Esophagus squamous epithelium (tissue), 5 donors: ENCODE measurements at regions not wholly inside any gene's neighbourhood (a gene's known extent, or its start where the extent isn't known, plus 50 kb on each side); places are given as distances from the start of the nearest gene placed in this dataset.

Experiments
- DNase-seq: peaks from one replicate; lab custom pipeline; 2025; lab: John Stamatoyannopoulos, UW
- H3K27ac ChIP-seq, 4 donors: fragments of 200-600 bp; sonication (generic); one replicate each; pipeline ENCODE4 v1.5.1; 2016 to 2019; ENCODE audit warnings: mild to moderate bottlenecking in 1 of 4
- H3K27me3 ChIP-seq, 4 donors: fragments of 200-600 bp; sonication (generic); 1 replicate in 3 of 4; 2 replicates in 1 of 4; pipeline versions ENCODE4 v1.5.1 to v1.6.0; 2017 to 2021; ENCODE audit warnings: antibody characterized with exemption in 1 of 4
- H3K36me3 ChIP-seq, 3 donors: fragments of 200-600 bp; sonication (generic); one replicate each; pipeline ENCODE4 v1.5.1; 2016 to 2019
- H3K4me1 ChIP-seq, 3 donors: fragments of 200-600 bp; sonication (generic); one replicate each; pipeline ENCODE4 v1.5.1; 2017 to 2019
- H3K4me3 ChIP-seq, 4 donors: fragments of 200-600 bp; sonication (generic); 1 replicate in 3 of 4; 2 replicates in 1 of 4; pipeline ENCODE4 v1.5.1; 2016 to 2019; ENCODE audit warnings: mild to moderate bottlenecking in 2 of 4, moderate library complexity in 1 of 4
- H3K9me3 ChIP-seq, 3 donors: fragments of 200-600 bp; sonication (generic); one replicate each; pipeline ENCODE4 v1.5.1; 2016 to 2019
- CTCF ChIP-seq, 6 experiments: fragments of 450-650 bp in 4 of 6; fragments of 200-600 bp in 2 of 6; sonication (generic) in 2 of 6; IDR thresholded peaks; one replicate each; pipeline ENCODE4 v1.5.1; 2016 to 2019; ENCODE audit warnings: antibody characterized with exemption in 6 of 6, mild to moderate bottlenecking in 4 of 6, moderate library complexity in 4 of 6
- POLR2A ChIP-seq, 4 donors: fragments of 450-650 bp; IDR thresholded peaks; one replicate each; pipeline ENCODE4 v1.6.1; 2017; ENCODE audit warnings: antibody characterized with exemption in 4 of 4, mild to moderate bottlenecking in 4 of 4, moderate library complexity in 3 of 4
- WGBS, 2 donors: methylation state at CpG; one replicate each; pipeline ENCODE4 v1.1.5; 2018; 5-methylcytosine and 5-hydroxymethylcytosine counted together
- intact Hi-C: fragments of 100-400 bp; cut with DNase I; formaldehyde crosslinking; loops from one replicate; pipeline ENCODE4 v1.15.0; 2022
- donor health status: DM: yes; HTN: yes; CAD: no.

- Histone ChIP-seq H3K36me3 (no peaks in the 10 kb centered on the region), H3K27ac (no peak overlapping the region), H3K4me3 (no peak overlapping the region), H3K27me3 (peaks cover 0 to 4% (median 0%) of the 10 kb centered on the region in 4 donors), H3K4me1 (no peaks in the 10 kb centered on the region), H3K9me3 (peaks cover 0 to 29% (median 24%) of the 10 kb centered on the region in 3 donors)
- 59 to 68% methylated on average over 1 of the region's 1 CpG for WGBS, 2 donors
- DNase-seq = no peak
- intact Hi-C loops = no loop called here
- TF ChIP-seq POLR2A (IDR thresholded peaks at IDR 0.05) (no peak), CTCF (IDR thresholded peaks at IDR 0.05) (no peak)
Measured at GRCh38 chr4:1589098-1589497, 95.0 kb downstream of the FAM53A start.

GRCh38 chr4:1588306-1588705 is 95.8 kb downstream of the FAM53A start:
- peaks cover 0 to 29% (median 24%) of the 10 kb centered on the region in 3 donors for H3K9me3 ChIP-seq
- DNase-seq = no peak
- H3K4me3 ChIP-seq = no peak overlapping the region
- H3K4me1 ChIP-seq = no peaks in the 10 kb centered on the region
- H3K27ac ChIP-seq = no peak overlapping the region
- TF ChIP-seq POLR2A (IDR thresholded peaks at IDR 0.05) (no peak), CTCF (IDR thresholded peaks at IDR 0.05) (no peak)
- intact Hi-C loops = no loop called here
- H3K36me3 ChIP-seq = no peaks in the 10 kb centered on the region
- 49 to 61% methylated on average over 2 to 3 of the region's 5 CpGs for WGBS, 2 donors
- H3K27me3 ChIP-seq = no peaks in the 10 kb centered on the region

GRCh38 chr4:1584498-1584897 is 99.6 kb downstream of the FAM53A start:
- Histone ChIP-seq H3K27me3 (no peaks in the 10 kb centered on the region), H3K9me3 (peaks cover 0 to 13% (median 7%) of the 10 kb centered on the region in 3 donors), H3K27ac (no peak overlapping the region), H3K4me1 (peaks cover 2 to 11% (median 9%) of the 10 kb centered on the region in 3 donors), H3K36me3 (no peaks in the 10 kb centered on the region), H3K4me3 (no peak overlapping the region)
- intact Hi-C loops = no loop called here
- no peak for DNase-seq
- 27 to 74% methylated on average over 2 to 3 of the region's 3 CpGs for WGBS, 2 donors
- no peak for TF ChIP-seq POLR2A (IDR thresholded peaks at IDR 0.05)
- no peak for TF ChIP-seq CTCF (IDR thresholded peaks at IDR 0.05)

- Histone ChIP-seq H3K27me3 (peaks cover 0 to 4% (median 0%) of the 10 kb centered on the region in 4 donors), H3K4me1 (peaks cover 8 to 17% (median 9%) of the 10 kb centered on the region in 3 donors), H3K9me3 (peaks cover 0 to 7% (median 2%) of the 10 kb centered on the region in 3 donors), H3K4me3 (no peak overlapping the region), H3K36me3 (no peaks in the 10 kb centered on the region), H3K27ac (no peak overlapping the region)
- TF ChIP-seq POLR2A (IDR thresholded peaks at IDR 0.05) = no peak
- TF ChIP-seq CTCF (IDR thresholded peaks at IDR 0.05) = no peak
- DNase-seq = no peak
- intact Hi-C loops = no loop called here
- WGBS, 2 donors = 53 to 64% methylated on average over 5 of the region's 5 CpGs
Measured at GRCh38 chr4:1583859-1584258, 100.3 kb downstream of the FAM53A start.

GRCh38 chr4:1583051-1583785 is 100.9 kb downstream of the FAM53A start:
- WGBS, 2 donors = 81 to 87% methylated on average over 13 to 15 of the region's 15 CpGs
- Histone ChIP-seq H3K9me3 (peaks cover 0 to 1% (median under 1%) of the 10 kb centered on the region in 3 donors), H3K27me3 (peaks cover 0 to 10% (median 0%) of the 10 kb centered on the region in 4 donors), H3K4me3 (no peak overlapping the region), H3K36me3 (no peaks in the 10 kb centered on the region), H3K4me1 (peaks cover 9 to 24% (median 12%) of the 10 kb centered on the region in 3 donors), H3K27ac (no peak overlapping the region)
- TF ChIP-seq CTCF (IDR thresholded peaks at IDR 0.05) (no peak), POLR2A (IDR thresholded peaks at IDR 0.05) (no peak)
- intact Hi-C loops = no loop called here
- DNase-seq = no peak
